ENCODE measurements at regions not wholly inside any gene's neighbourhood (a gene's known extent, or its start where the extent isn't known, plus 50 kb on each side); places are given as distances from the start of the nearest gene placed in this dataset.

DNA sequence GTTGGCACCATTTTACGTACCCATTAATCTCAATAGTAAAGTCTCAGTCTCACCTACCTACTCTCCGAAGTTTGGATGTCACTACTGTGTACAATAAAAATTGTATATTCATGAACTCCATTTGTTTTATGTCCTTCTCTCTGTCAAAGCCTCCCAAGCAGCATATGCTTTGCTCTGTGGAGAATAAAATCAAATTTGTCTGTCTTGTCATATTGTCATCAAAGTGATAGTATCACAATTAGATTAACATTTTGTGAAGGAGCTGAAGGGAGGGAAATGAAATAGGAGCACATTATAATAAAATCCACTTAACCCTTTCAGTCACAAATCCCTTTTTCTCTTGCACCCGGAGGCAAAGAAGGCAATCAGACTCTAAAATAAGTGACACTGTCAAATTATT is 177.1 kb upstream of the RRP15 start:
- DNase-seq (ENCODE audit: low read depth): no peak
- no peak overlapping the region for H3K4me3 ChIP-seq (ENCODE audit: low read depth, low read length)

GRCh38 chr1:218112862-218113261 is 172.2 kb upstream of the RRP15 start:
- H3K4me3 ChIP-seq (ENCODE audit: low read depth, low read length): no peak overlapping the region
- TF ChIP-seq, protein P1, sequence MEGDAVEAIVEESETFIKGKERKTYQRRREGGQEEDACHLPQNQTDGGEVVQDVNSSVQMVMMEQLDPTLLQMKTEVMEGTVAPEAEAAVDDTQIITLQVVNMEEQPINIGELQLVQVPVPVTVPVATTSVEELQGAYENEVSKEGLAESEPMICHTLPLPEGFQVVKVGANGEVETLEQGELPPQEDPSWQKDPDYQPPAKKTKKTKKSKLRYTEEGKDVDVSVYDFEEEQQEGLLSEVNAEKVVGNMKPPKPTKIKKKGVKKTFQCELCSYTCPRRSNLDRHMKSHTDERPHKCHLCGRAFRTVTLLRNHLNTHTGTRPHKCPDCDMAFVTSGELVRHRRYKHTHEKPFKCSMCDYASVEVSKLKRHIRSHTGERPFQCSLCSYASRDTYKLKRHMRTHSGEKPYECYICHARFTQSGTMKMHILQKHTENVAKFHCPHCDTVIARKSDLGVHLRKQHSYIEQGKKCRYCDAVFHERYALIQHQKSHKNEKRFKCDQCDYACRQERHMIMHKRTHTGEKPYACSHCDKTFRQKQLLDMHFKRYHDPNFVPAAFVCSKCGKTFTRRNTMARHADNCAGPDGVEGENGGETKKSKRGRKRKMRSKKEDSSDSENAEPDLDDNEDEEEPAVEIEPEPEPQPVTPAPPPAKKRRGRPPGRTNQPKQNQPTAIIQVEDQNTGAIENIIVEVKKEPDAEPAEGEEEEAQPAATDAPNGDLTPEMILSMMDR (IDR thresholded peaks at IDR 0.05; ENCODE audit: insufficient read depth, low read depth, low read length, missing control alignments): no peak
- DNase-seq (ENCODE audit: low read depth): no peak

More for the DNA sequence above, 177.1 kb upstream of the RRP15 start:
- TF ChIP-seq, protein P1 (IDR thresholded peaks at IDR 0.05; ENCODE audit: insufficient read depth, low read depth, low read length, missing control alignments): no peak

- TF ChIP-seq, protein P1 (IDR thresholded peaks at IDR 0.05; ENCODE audit: insufficient read depth, low read depth, low read length, missing control alignments): no peak
- no peak for DNase-seq (ENCODE audit: low read depth)
- H3K4me3 ChIP-seq (ENCODE audit: low read depth, low read length): no peak overlapping the region
Measured at GRCh38 chr1:218123968-218124367, 161.1 kb upstream of the RRP15 start.

- TF ChIP-seq, protein P1 (IDR thresholded peaks at IDR 0.05; ENCODE audit: insufficient read depth, low read depth, low read length, missing control alignments): no peak
- H3K4me3 ChIP-seq (ENCODE audit: low read depth, low read length): no peak overlapping the region
- DNase-seq (ENCODE audit: low read depth): no peak
Measured at GRCh38 chr1:218135371-218135770, 149.7 kb upstream of the RRP15 start.

DNA sequence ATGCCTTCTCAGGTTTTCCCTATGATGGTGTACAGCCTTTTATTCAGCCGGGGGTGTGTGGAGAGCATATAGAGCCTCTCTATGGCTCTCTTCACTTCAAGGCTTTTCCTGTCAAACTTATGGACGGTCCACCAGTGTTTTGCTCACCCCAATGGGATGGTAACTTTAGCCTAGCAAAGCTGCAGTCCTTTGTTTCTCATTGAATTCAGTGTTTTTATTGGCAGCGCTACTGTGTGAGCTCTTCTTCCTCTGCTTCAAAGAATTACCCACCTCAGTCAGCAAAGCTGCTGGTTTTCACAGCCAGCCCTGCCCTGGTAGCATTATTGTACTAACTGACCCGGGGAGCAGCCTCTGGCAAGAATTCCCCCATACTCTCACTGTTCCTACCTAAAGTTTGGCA is 145.3 kb upstream of the RRP15 start:
- TF ChIP-seq, protein P1 (IDR thresholded peaks at IDR 0.05; ENCODE audit: insufficient read depth, low read depth, low read length, missing control alignments): no peak

GRCh38 chr1:218156595-218156994 is 128.5 kb upstream of the RRP15 start:
- no peak overlapping the region for H3K4me3 ChIP-seq (ENCODE audit: low read depth, low read length)
- DNase-seq (ENCODE audit: low read depth): no peak

More for the DNA sequence above, 145.3 kb upstream of the RRP15 start:
- no peak overlapping the region for H3K4me3 ChIP-seq (ENCODE audit: low read depth, low read length)
- DNase-seq (ENCODE audit: low read depth): no peak

GRCh38 chr1:218163371-218163770 is 121.7 kb upstream of the RRP15 start:
- TF ChIP-seq, protein P1 (IDR thresholded peaks at IDR 0.05; ENCODE audit: insufficient read depth, low read depth, low read length, missing control alignments): no peak
- H3K4me3 ChIP-seq (ENCODE audit: low read depth, low read length): no peak overlapping the region
- DNase-seq (ENCODE audit: low read depth): no peak

More at GRCh38 chr1:218156595-218156994, 128.5 kb upstream of the RRP15 start:
- TF ChIP-seq, protein P1 (IDR thresholded peaks at IDR 0.05; ENCODE audit: insufficient read depth, low read depth, low read length, missing control alignments): no peak
